GM12878 (cell line): ENCODE measurements at regions not wholly inside any gene's neighbourhood (a gene's known extent, or its start where the extent isn't known, plus 50 kb on each side); places are given as distances from the start of the nearest gene placed in this dataset.

Experiments used
- ATAC-seq: fragments of 200-7000 bp; cut with Tn5 transposase; 3 replicates; pipeline ENCODE4 v1.9.1; 2020; ENCODE audit warnings: mild to moderate bottlenecking, moderate library complexity
- BruUV-seq: library from RNA; stranded (reverse); fragments of 400-500 nt; replicated peaks from 2 replicates; lab custom pipeline; 2021; lab: Mats Ljungman, UMichigan
- CTCF ChIA-PET: fragments of 300-600 bp; sonication (Branson Sonifier 250); formaldehyde crosslinking; extraction: SDS; loops from one replicate; lab custom pipeline; 2021; ENCODE audit warnings: inconsistent platforms; lab: Yijun Ruan, JAX
- POLR2A ChIA-PET: fragments of 350-600 bp; formaldehyde crosslinking; extraction: SDS; loops from one replicate; lab custom pipeline; 2021; ENCODE audit warnings: inconsistent platforms; lab: Charles Lee
- RAD21 ChIA-PET: fragments of 300-600 bp; sonication (Branson Sonifier 250); formaldehyde crosslinking; loops from one replicate; lab custom pipeline; 2023; ENCODE audit warnings: antibody characterized with exemption; ENCODE audit not compliant: unreplicated experiment; lab: Charles Lee
- SMC1A ChIA-PET: fragments of 300-600 bp; sonication (Branson Sonifier 250); formaldehyde crosslinking; loops from one replicate; lab custom pipeline; 2023; ENCODE audit not compliant: unreplicated experiment, uncharacterized antibody; lab: Charles Lee
- DNase-seq: peaks from one replicate; pipeline ENCODE4 v3.0.0-alpha.2; 2011; ENCODE audit warnings: low read depth, low spot score
- FAIRE-seq: peaks from 3 replicates; lab custom pipeline; 2011; peaks lifted over from hg19 to GRCh38; lab: Jason Lieb, UNC
- H2AFZ ChIP-seq: 2 replicates; pipeline ENCODE4 v1.6.0; 2011; ENCODE audit warnings: low read depth, low read length, control low read depth; ENCODE audit not compliant: control insufficient read depth
- H3K27ac ChIP-seq: 2 replicates; pipeline ENCODE4 v1.5.1; 2011; ENCODE audit warnings: control low read depth; ENCODE audit not compliant: control insufficient read depth, insufficient read depth
- H3K27me3 ChIP-seq, 2 experiments: replicated peaks in 1 of 2; 2 replicates each; pipeline versions ENCODE4 v1.6.0 to v1.6.1; 2011; ENCODE audit warnings: low read length in 1 of 2; ENCODE audit not compliant: control insufficient read depth in 2 of 2, insufficient read depth in 2 of 2
- H3K36me3 ChIP-seq, 2 experiments: 2 replicates each; pipeline ENCODE4 v1.5.1; 2011; ENCODE audit warnings: low read length in 1 of 2; ENCODE audit not compliant: control insufficient read depth in 2 of 2, insufficient read depth in 2 of 2
- H3K4me1 ChIP-seq: 2 replicates; pipeline ENCODE4 v1.6.1; 2011; ENCODE audit warnings: mild to moderate bottlenecking, low read length, moderate library complexity, mixed read lengths; ENCODE audit not compliant: control insufficient read depth, insufficient read depth
- H3K4me2 ChIP-seq: 2 replicates; pipeline ENCODE4 v1.6.0; 2011; ENCODE audit warnings: control low read depth; ENCODE audit not compliant: control insufficient read depth, insufficient read depth
- H3K4me3 ChIP-seq: fragments of 200-600 bp; sonication (generic); 2 replicates; pipeline ENCODE4 v1.5.1; 2016
- H3K79me2 ChIP-seq: 2 replicates; pipeline ENCODE4 v1.6.0; 2011; ENCODE audit warnings: low read length; ENCODE audit not compliant: control insufficient read depth, insufficient read depth
- H3K9ac ChIP-seq: 2 replicates; pipeline ENCODE4 v1.8.0; 2011; ENCODE audit warnings: low read length, control low read depth, mixed read lengths; ENCODE audit not compliant: control insufficient read depth, insufficient read depth
- H3K9me3 ChIP-seq: replicated peaks from 3 replicates; pipeline ENCODE4 v1.5.1; 2011; ENCODE audit warnings: mild to moderate bottlenecking, low read length; ENCODE audit not compliant: control insufficient read depth, insufficient read depth
- H4K20me1 ChIP-seq: 2 replicates; pipeline ENCODE4 v1.6.0; 2011; ENCODE audit not compliant: control insufficient read depth, insufficient read depth
- BCL11A ChIP-seq: IDR thresholded peaks from 2 replicates; pipeline ENCODE4 v1.6.1; 2011; ENCODE audit warnings: low read depth, low read length
- BHLHE40 ChIP-seq, 2 experiments: fragments of 450-650 bp in 1 of 2; IDR thresholded peaks; 2 replicates each; pipeline ENCODE4 v1.6.1; 2011 to 2017; ENCODE audit warnings: low read depth in 2 of 2, borderline replicate concordance in 1 of 2, improper control_type of control experiment in 1 of 2, low read length in 1 of 2, mild to moderate bottlenecking in 1 of 2
- CUX1 ChIP-seq: IDR thresholded peaks from 2 replicates; pipeline ENCODE4 v1.6.1; 2012; ENCODE audit warnings: improper control_type of control experiment, low read depth, low read length; ENCODE audit not compliant: insufficient replicate concordance
- GATAD2B ChIP-seq: fragments of 450-650 bp; conservative IDR thresholded peaks from 2 replicates; pipeline ENCODE4 v1.6.1; 2017; ENCODE audit warnings: low read depth, mild to moderate bottlenecking, moderate library complexity
- HCFC1 ChIP-seq: fragments of 150-350 bp; IDR thresholded peaks from 2 replicates; pipeline ENCODE4 v1.6.1; 2014; ENCODE audit warnings: low read length
- HDAC6 ChIP-seq: fragments of 200-600 bp; sonication (generic); IDR thresholded peaks from one replicate; pipeline ENCODE4 v1.8.0; 2017; ENCODE audit warnings: antibody characterized with exemption; ENCODE audit not compliant: unreplicated experiment
- HDGF ChIP-seq: fragments of 450-650 bp; IDR thresholded peaks from 2 replicates; pipeline ENCODE4 v1.6.1; 2016; ENCODE audit warnings: antibody characterized with exemption
- NFXL1 ChIP-seq: fragments of 450-650 bp; IDR thresholded peaks from 2 replicates; pipeline ENCODE4 v1.6.1; 2017; ENCODE audit warnings: antibody characterized with exemption, mild to moderate bottlenecking, borderline replicate concordance
- NFYB ChIP-seq: IDR thresholded peaks from 2 replicates; pipeline ENCODE4 v1.6.1; 2011; ENCODE audit warnings: low read depth, mild to moderate bottlenecking, low read length, improper control_type of control experiment, moderate library complexity; ENCODE audit not compliant: insufficient read depth
- WGBS: methylation state at CpG from one replicate; pipeline ENCODE4 v1.1.6; 2016; ENCODE audit warnings: low lambda C conversion rate; ENCODE audit not compliant: insufficient replicate concordance, insufficient coverage; ENCODE audit errors: missing lambda C conversion rate; 5-methylcytosine and 5-hydroxymethylcytosine counted together
- in situ Hi-C: fragments of 300-500 bp; cut with MboI; formaldehyde crosslinking; loops from 9 replicates; pipeline ENCODE4 v1.14.3; 2018; ENCODE audit warnings: mixed read lengths
- intact Hi-C: fragments of 100-400 bp; cut with micrococcal nuclease; formaldehyde crosslinking; loops from one replicate; pipeline ENCODE4 v1.14.2; 2022; ENCODE audit not compliant: unreplicated experiment
- TF ChIP-seq, protein P1 (sequence below): IDR thresholded peaks from 2 replicates; pipeline ENCODE4 v1.6.1; 2011; ENCODE audit warnings: borderline replicate concordance, low read depth, mild to moderate bottlenecking, moderate library complexity, mixed read lengths, low read length; ENCODE audit not compliant: insufficient read depth; ENCODE audit errors: extremely low read length
- TF ChIP-seq, protein P2 (sequence below): fragments of 150-350 bp; IDR thresholded peaks from 2 replicates; pipeline ENCODE4 v1.6.1; 2016; ENCODE audit warnings: low read depth, low read length
- TF ChIP-seq, protein P3 (sequence below), 3 experiments: IDR thresholded peaks in 2 of 3; conservative IDR thresholded peaks in 1 of 3; 2 replicates each; pipeline ENCODE4 v1.5.1; 2011; ENCODE audit warnings: low read depth in 3 of 3, low read length in 3 of 3, mild to moderate bottlenecking in 3 of 3, control low read depth in 2 of 3, moderate library complexity in 2 of 3, inconsistent platforms in 1 of 3, mixed read lengths in 1 of 3; ENCODE audit not compliant: control insufficient read depth in 2 of 3, insufficient read depth in 1 of 3; ENCODE audit errors: extremely low read depth in 1 of 3

DNA sequence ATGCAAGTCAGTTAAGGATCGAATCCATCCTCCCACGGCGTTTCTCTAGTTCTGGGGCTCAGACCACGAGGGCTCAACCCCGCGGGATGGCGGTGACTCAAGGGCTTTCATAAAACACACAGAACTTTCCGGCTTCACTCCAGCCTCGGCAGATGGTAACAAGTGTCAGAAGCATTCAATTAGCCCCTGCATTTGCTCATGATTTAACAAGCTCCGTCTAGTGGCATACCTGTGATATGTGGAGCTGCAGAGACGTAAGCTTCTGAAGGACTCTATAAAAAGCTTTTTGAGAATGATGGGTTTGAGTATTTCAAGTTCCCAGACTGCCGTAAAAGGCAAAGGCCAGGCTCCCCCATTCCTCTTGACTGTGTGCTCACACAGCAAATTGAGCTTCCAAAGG, 91.3 kb upstream of the SEC14L1 start:
- SMC1A ChIA-PET: no interaction called here
- ATAC-seq (no peak), FAIRE-seq (no peak), DNase-seq (no peak)
- Histone ChIP-seq H3K4me3 (no peak overlapping the region), H3K27ac (no peak overlapping the region), H3K36me3 (no peaks in the 10 kb centered on the region), H2AFZ (no peak overlapping the region), H3K4me1 (no peaks in the 10 kb centered on the region), H3K79me2 (no peaks in the 10 kb centered on the region), H4K20me1 (no peaks in the 10 kb centered on the region; the same call in 1 of the 2 replicates), H3K9me3 (no peaks in the 10 kb centered on the region; the same call in 2 of the 3 replicates), H3K4me2 (no peak overlapping the region), H3K9ac (no peak overlapping the region), H3K27me3 (peaks cover 0 to 4% of the 10 kb centered on the region in 2 experiments; a peak in 2 of 4 replicates)
- CTCF ChIA-PET: interaction anchor here (0.6 to 1.7 kb wide), 2 partner anchors 182 to 199 kb away, joined by 3 to 4 read pairs; partner anchors contain the start of gene MGAT5B
- BruUV-seq: no TSS peak
- RAD21 ChIA-PET: no interaction called here
- in situ Hi-C loops: no loop called here
- intact Hi-C loops: no loop called here
- WGBS: 38% methylated on average over 12 of the region's 12 CpGs
- POLR2A ChIA-PET: no interaction called here
- no peak for TF ChIP-seq HCFC1
- TF ChIP-seq HDAC6: no peak
- TF ChIP-seq, protein P1, sequence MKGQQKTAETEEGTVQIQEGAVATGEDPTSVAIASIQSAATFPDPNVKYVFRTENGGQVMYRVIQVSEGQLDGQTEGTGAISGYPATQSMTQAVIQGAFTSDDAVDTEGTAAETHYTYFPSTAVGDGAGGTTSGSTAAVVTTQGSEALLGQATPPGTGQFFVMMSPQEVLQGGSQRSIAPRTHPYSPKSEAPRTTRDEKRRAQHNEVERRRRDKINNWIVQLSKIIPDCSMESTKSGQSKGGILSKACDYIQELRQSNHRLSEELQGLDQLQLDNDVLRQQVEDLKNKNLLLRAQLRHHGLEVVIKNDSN: no peak
- TF ChIP-seq BHLHE40 (IDR thresholded peaks at IDR 0.05; ENCODE audit: borderline replicate concordance in 1 of 2, low read depth in 2 of 2, low read length in 1 of 2): no peak
- TF ChIP-seq NFXL1: no peak
- no peak for TF ChIP-seq BCL11A
- TF ChIP-seq CUX1: no peak
- TF ChIP-seq GATAD2B: no peak
- TF ChIP-seq, protein P2, sequence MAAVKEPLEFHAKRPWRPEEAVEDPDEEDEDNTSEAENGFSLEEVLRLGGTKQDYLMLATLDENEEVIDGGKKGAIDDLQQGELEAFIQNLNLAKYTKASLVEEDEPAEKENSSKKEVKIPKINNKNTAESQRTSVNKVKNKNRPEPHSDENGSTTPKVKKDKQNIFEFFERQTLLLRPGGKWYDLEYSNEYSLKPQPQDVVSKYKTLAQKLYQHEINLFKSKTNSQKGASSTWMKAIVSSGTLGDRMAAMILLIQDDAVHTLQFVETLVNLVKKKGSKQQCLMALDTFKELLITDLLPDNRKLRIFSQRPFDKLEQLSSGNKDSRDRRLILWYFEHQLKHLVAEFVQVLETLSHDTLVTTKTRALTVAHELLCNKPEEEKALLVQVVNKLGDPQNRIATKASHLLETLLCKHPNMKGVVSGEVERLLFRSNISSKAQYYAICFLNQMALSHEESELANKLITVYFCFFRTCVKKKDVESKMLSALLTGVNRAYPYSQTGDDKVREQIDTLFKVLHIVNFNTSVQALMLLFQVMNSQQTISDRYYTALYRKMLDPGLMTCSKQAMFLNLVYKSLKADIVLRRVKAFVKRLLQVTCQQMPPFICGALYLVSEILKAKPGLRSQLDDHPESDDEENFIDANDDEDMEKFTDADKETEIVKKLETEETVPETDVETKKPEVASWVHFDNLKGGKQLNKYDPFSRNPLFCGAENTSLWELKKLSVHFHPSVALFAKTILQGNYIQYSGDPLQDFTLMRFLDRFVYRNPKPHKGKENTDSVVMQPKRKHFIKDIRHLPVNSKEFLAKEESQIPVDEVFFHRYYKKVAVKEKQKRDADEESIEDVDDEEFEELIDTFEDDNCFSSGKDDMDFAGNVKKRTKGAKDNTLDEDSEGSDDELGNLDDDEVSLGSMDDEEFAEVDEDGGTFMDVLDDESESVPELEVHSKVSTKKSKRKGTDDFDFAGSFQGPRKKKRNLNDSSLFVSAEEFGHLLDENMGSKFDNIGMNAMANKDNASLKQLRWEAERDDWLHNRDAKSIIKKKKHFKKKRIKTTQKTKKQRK: no peak
- TF ChIP-seq, protein P3, sequence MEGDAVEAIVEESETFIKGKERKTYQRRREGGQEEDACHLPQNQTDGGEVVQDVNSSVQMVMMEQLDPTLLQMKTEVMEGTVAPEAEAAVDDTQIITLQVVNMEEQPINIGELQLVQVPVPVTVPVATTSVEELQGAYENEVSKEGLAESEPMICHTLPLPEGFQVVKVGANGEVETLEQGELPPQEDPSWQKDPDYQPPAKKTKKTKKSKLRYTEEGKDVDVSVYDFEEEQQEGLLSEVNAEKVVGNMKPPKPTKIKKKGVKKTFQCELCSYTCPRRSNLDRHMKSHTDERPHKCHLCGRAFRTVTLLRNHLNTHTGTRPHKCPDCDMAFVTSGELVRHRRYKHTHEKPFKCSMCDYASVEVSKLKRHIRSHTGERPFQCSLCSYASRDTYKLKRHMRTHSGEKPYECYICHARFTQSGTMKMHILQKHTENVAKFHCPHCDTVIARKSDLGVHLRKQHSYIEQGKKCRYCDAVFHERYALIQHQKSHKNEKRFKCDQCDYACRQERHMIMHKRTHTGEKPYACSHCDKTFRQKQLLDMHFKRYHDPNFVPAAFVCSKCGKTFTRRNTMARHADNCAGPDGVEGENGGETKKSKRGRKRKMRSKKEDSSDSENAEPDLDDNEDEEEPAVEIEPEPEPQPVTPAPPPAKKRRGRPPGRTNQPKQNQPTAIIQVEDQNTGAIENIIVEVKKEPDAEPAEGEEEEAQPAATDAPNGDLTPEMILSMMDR (IDR thresholded peaks at IDR 0.05 in 2 of 3, conservative IDR thresholded peaks at IDR 0.05 in 1 of 3; ENCODE audit: control insufficient read depth in 2 of 3, extremely low read depth in 1 of 3, insufficient read depth in 1 of 3, low read depth in 3 of 3, low read length in 3 of 3): no peak
- TF ChIP-seq NFYB: no peak
- TF ChIP-seq HDGF: no peak
